ENCODE measurements at regions not wholly inside any gene's neighbourhood (a gene's known extent, or its start where the extent isn't known, plus 50 kb on each side); places are given as distances from the start of the nearest gene placed in this dataset.

GRCh38 chr21:38735626-38736206 is 70.0 kb upstream of the ETS2 start:
- intact Hi-C loops (cut with micrococcal nuclease) = loop anchor here (2.0 kb wide), 1 partner anchor 61 kb away; no protein-coding TSS in a partner anchor
- Mint-ChIP-seq H3K9me3 (ENCODE audit: unreplicated experiment) (peaks cover 3% of the 10 kb centered on the region), H3K27me3 (ENCODE audit: insufficient read depth, unreplicated experiment) (no peaks in the 10 kb centered on the region), H3K4me3 (ENCODE audit: unreplicated experiment) (no peak overlapping the region), H3K4me1 (ENCODE audit: insufficient read depth, unreplicated experiment) (peaks cover 4% of the 10 kb centered on the region), H3K27ac (ENCODE audit: low read depth, unreplicated experiment) (no peak overlapping the region), H3K36me3 (ENCODE audit: insufficient read depth, unreplicated experiment) (no peaks in the 10 kb centered on the region)
- POLR2A ChIA-PET = interaction anchor here (0.9 to 2.7 kb wide), 9 partner anchors 17 to 84 kb away, joined by 3 to 7 read pairs (median 5); no protein-coding TSS in a partner anchor
- DNase-seq (ENCODE audit: unreplicated experiment) = no peak
- BruUV-seq (replicated peaks) = no TSS peak
- TF ChIP-seq CTCF (IDR thresholded peaks at IDR 0.05; ENCODE audit: unreplicated experiment) = no peak
- CTCF ChIA-PET = interaction anchor here (0.7 to 3.2 kb wide), 11 partner anchors 10 to 441 kb away, joined by 3 to 19 read pairs (median 4); no protein-coding TSS in a partner anchor

- POLR2A ChIA-PET = no interaction called here
- no peak for TF ChIP-seq CTCF (IDR thresholded peaks at IDR 0.05; ENCODE audit: unreplicated experiment)
- H3K9me3 Mint-ChIP-seq (ENCODE audit: unreplicated experiment) = peaks cover 16% of the 10 kb centered on the region
- H3K4me3 Mint-ChIP-seq (ENCODE audit: unreplicated experiment) = no peak overlapping the region
- no peak for DNase-seq (ENCODE audit: unreplicated experiment)
- no peaks in the 10 kb centered on the region for H3K36me3 Mint-ChIP-seq (ENCODE audit: insufficient read depth, unreplicated experiment)
- no TSS peak for BruUV-seq (replicated peaks)
- no peaks in the 10 kb centered on the region for H3K4me1 Mint-ChIP-seq (ENCODE audit: insufficient read depth, unreplicated experiment)
- intact Hi-C loops (cut with micrococcal nuclease) = no loop called here
- no peaks in the 10 kb centered on the region for H3K27me3 Mint-ChIP-seq (ENCODE audit: insufficient read depth, unreplicated experiment)
- CTCF ChIA-PET = interaction anchor here (0.7 kb wide), 1 partner anchor 8 kb away, joined by 3 read pairs; no protein-coding TSS in a partner anchor
- no peak overlapping the region for H3K27ac Mint-ChIP-seq (ENCODE audit: low read depth, unreplicated experiment)
These were observed 65.6 kb upstream of the ETS2 start for GRCh38 chr21:38740090-38740489.

GRCh38 chr21:38741092-38741949 is 64.4 kb upstream of the ETS2 start:
- Mint-ChIP-seq H3K9me3 (ENCODE audit: unreplicated experiment) (peaks cover 16% of the 10 kb centered on the region), H3K36me3 (ENCODE audit: insufficient read depth, unreplicated experiment) (no peaks in the 10 kb centered on the region), H3K4me3 (ENCODE audit: unreplicated experiment) (no peak overlapping the region), H3K4me1 (ENCODE audit: insufficient read depth, unreplicated experiment) (no peaks in the 10 kb centered on the region), H3K27ac (ENCODE audit: low read depth, unreplicated experiment) (no peak overlapping the region), H3K27me3 (ENCODE audit: insufficient read depth, unreplicated experiment) (no peaks in the 10 kb centered on the region)
- TF ChIP-seq CTCF (IDR thresholded peaks at IDR 0.05; ENCODE audit: unreplicated experiment) = no peak
- POLR2A ChIA-PET = interaction anchor here (0.6 to 1.1 kb wide), 4 partner anchors 12 to 67 kb away, joined by 3 to 4 read pairs (median 4); no protein-coding TSS in a partner anchor
- CTCF ChIA-PET = interaction anchor here (0.8 to 1.1 kb wide), 2 partner anchors 9 to 396 kb away, joined by 3 to 4 read pairs; no protein-coding TSS in a partner anchor
- intact Hi-C loops (cut with micrococcal nuclease) = no loop called here
- no peak for DNase-seq (ENCODE audit: unreplicated experiment)
- BruUV-seq (replicated peaks) = no TSS peak

GRCh38 chr21:38741950-38742256 is 63.8 kb upstream of the ETS2 start:
- Mint-ChIP-seq H3K9me3 (ENCODE audit: unreplicated experiment) (peaks cover 16% of the 10 kb centered on the region), H3K27ac (ENCODE audit: low read depth, unreplicated experiment) (no peak overlapping the region), H3K27me3 (ENCODE audit: insufficient read depth, unreplicated experiment) (no peaks in the 10 kb centered on the region), H3K4me3 (ENCODE audit: unreplicated experiment) (no peak overlapping the region), H3K4me1 (ENCODE audit: insufficient read depth, unreplicated experiment) (no peaks in the 10 kb centered on the region), H3K36me3 (ENCODE audit: insufficient read depth, unreplicated experiment) (no peaks in the 10 kb centered on the region)
- no peak for TF ChIP-seq CTCF (IDR thresholded peaks at IDR 0.05; ENCODE audit: unreplicated experiment)
- ChIA-PET CTCF (interaction anchor here (0.8 kb wide), 3 partner anchors 8 to 430 kb away, joined by 3 to 4 read pairs (median 3); no protein-coding TSS in a partner anchor), POLR2A (interaction anchor here (0.8 to 1.1 kb wide), 2 partner anchors 12 to 66 kb away, joined by 3 to 4 read pairs; no protein-coding TSS in a partner anchor)
- no peak for DNase-seq (ENCODE audit: unreplicated experiment)
- intact Hi-C loops (cut with micrococcal nuclease) = no loop called here
- BruUV-seq (replicated peaks) = no TSS peak

Data from MCF 10A (cell line).